Hepatocyte (in vitro differentiated cells): ENCODE measurements at regions not wholly inside any gene's neighbourhood (a gene's known extent, or its start where the extent isn't known, plus 50 kb on each side); places are given as distances from the start of the nearest gene placed in this dataset.

Experiments
- DNase-seq: peaks from one replicate; pipeline ENCODE4 v3.0.0-alpha.2; 2016; ENCODE audit warnings: low spot score
- H2AFZ ChIP-seq: fragments of 200-600 bp; sonication (generic); 2 replicates; pipeline ENCODE4 v1.6.0; 2016; ENCODE audit warnings: antibody characterized with exemption, mild to moderate bottlenecking
- H3K27ac ChIP-seq: fragments of 200-600 bp; sonication (generic); 2 replicates; pipeline ENCODE4 v1.5.1; 2016; ENCODE audit warnings: mild to moderate bottlenecking
- H3K27me3 ChIP-seq: fragments of 200-600 bp; sonication (generic); 2 replicates; pipeline ENCODE4 v1.6.1; 2016
- H3K36me3 ChIP-seq: fragments of 200-600 bp; sonication (generic); replicated peaks from 2 replicates; pipeline ENCODE4 v1.5.1; 2016; ENCODE audit warnings: low read depth; ENCODE audit not compliant: insufficient read depth
- H3K4me1 ChIP-seq: fragments of 200-600 bp; sonication (generic); 2 replicates; pipeline ENCODE4 v1.5.1; 2016; ENCODE audit warnings: mild to moderate bottlenecking, moderate library complexity; ENCODE audit not compliant: insufficient read depth
- H3K4me2 ChIP-seq: fragments of 200-600 bp; sonication (generic); 2 replicates; pipeline ENCODE4 v1.6.0; 2016
- H3K4me3 ChIP-seq: fragments of 200-600 bp; sonication (generic); 2 replicates; pipeline ENCODE4 v1.5.1; 2016; ENCODE audit warnings: mild to moderate bottlenecking
- H3K79me2 ChIP-seq: fragments of 200-600 bp; sonication (generic); 2 replicates; pipeline ENCODE4 v1.6.0; 2017; ENCODE audit warnings: mild to moderate bottlenecking
- H3K9me2 ChIP-seq: fragments of 200-600 bp; sonication (generic); replicated peaks from 2 replicates; pipeline ENCODE4 v1.6.0; 2017; ENCODE audit warnings: mild to moderate bottlenecking; ENCODE audit not compliant: insufficient read depth
- H3K9me3 ChIP-seq: fragments of 200-600 bp; sonication (generic); 2 replicates; pipeline ENCODE4 v1.5.1; 2016; ENCODE audit warnings: low read depth, mild to moderate bottlenecking
- H4K20me1 ChIP-seq: fragments of 200-600 bp; sonication (generic); 2 replicates; pipeline ENCODE4 v1.6.0; 2016; ENCODE audit warnings: mild to moderate bottlenecking; ENCODE audit not compliant: insufficient read depth, poor library complexity, severe bottlenecking
- CTCF ChIP-seq: fragments of 200-600 bp; sonication (generic); IDR thresholded peaks from 2 replicates; pipeline ENCODE4 v1.5.1; 2016; ENCODE audit warnings: antibody characterized with exemption, mild to moderate bottlenecking; ENCODE audit not compliant: poor library complexity
- EZH2 ChIP-seq: fragments of 200-600 bp; sonication (generic); IDR thresholded peaks from 2 replicates; pipeline ENCODE4 v1.6.1; 2016; ENCODE audit warnings: antibody characterized with exemption, mild to moderate bottlenecking, borderline replicate concordance
- EZH2phosphoT487 ChIP-seq: fragments of 200-600 bp; sonication (generic); IDR thresholded peaks from one replicate; pipeline ENCODE4 v1.6.1; 2018; ENCODE audit warnings: antibody characterized with exemption, mild to moderate bottlenecking, low read depth, moderate library complexity; ENCODE audit not compliant: unreplicated experiment, severe bottlenecking
- WGBS: methylation state at CpG from one replicate; pipeline ENCODE4 v1.1.6; 2016; ENCODE audit warnings: low lambda C conversion rate; ENCODE audit errors: missing lambda C conversion rate; 5-methylcytosine and 5-hydroxymethylcytosine counted together

- Histone ChIP-seq H3K4me2 (no peak overlapping the region), H3K4me3 (no peak overlapping the region), H3K4me1 (no peaks in the 10 kb centered on the region), H2AFZ (no peak overlapping the region), H3K36me3 (no peaks in the 10 kb centered on the region), H3K9me2 (no peaks in the 10 kb centered on the region), H4K20me1 (no peaks in the 10 kb centered on the region), H3K27me3 (no peaks in the 10 kb centered on the region), H3K9me3 (no peaks in the 10 kb centered on the region), H3K79me2 (no peaks in the 10 kb centered on the region), H3K27ac (no peak overlapping the region)
- WGBS = 66% methylated on average over 3 of the region's 3 CpGs
- TF ChIP-seq CTCF (no peak), EZH2phosphoT487 (no peak), EZH2 (no peak)
- DNase-seq = no peak
Observed at GRCh38 chr10:78817361-78817760, 251.4 kb upstream of the ZMIZ1 start.

GRCh38 chr10:78817804-78818203 lies 251.0 kb upstream of the ZMIZ1 start:
- DNase-seq = no peak
- Histone ChIP-seq H3K36me3 (no peaks in the 10 kb centered on the region), H3K27ac (no peak overlapping the region), H2AFZ (no peak overlapping the region), H3K9me2 (no peaks in the 10 kb centered on the region), H3K9me3 (no peaks in the 10 kb centered on the region), H4K20me1 (no peaks in the 10 kb centered on the region), H3K4me2 (no peak overlapping the region), H3K27me3 (no peaks in the 10 kb centered on the region), H3K79me2 (no peaks in the 10 kb centered on the region), H3K4me1 (no peaks in the 10 kb centered on the region), H3K4me3 (no peak overlapping the region)
- 81% methylated on average over 3 of the region's 3 CpGs for WGBS
- TF ChIP-seq EZH2phosphoT487 (no peak), EZH2 (no peak), CTCF (no peak)

- no peak overlapping the region for H3K4me2 ChIP-seq
- 90% methylated on average over 7 of the region's 7 CpGs for WGBS
- H3K9me2 ChIP-seq = no peaks in the 10 kb centered on the region
- no peaks in the 10 kb centered on the region for H3K79me2 ChIP-seq
- no peak overlapping the region for H3K27ac ChIP-seq
- H2AFZ ChIP-seq = no peak overlapping the region
- no peaks in the 10 kb centered on the region for H3K27me3 ChIP-seq
- H3K4me3 ChIP-seq = no peak overlapping the region
- H3K36me3 ChIP-seq = no peaks in the 10 kb centered on the region
- H3K9me3 ChIP-seq = no peaks in the 10 kb centered on the region
- DNase-seq = no peak
- TF ChIP-seq CTCF (no peak), EZH2phosphoT487 (no peak), EZH2 (no peak)
- no peaks in the 10 kb centered on the region for H4K20me1 ChIP-seq
- no peaks in the 10 kb centered on the region for H3K4me1 ChIP-seq
Observed at GRCh38 chr10:78819361-78820006, 249.3 kb upstream of the ZMIZ1 start.
